ENCODE measurements at regions not wholly inside any gene's neighbourhood (a gene's known extent, or its start where the extent isn't known, plus 50 kb on each side); places are given as distances from the start of the nearest gene placed in this dataset.
"Not testable (repeated sequence)": the region's sequence is repeated elsewhere in the genome, so short reads cannot be mapped to it uniquely, and the experiment has no call there.

GRCh38 chr9:30198463-30199309, 2185.8 kb upstream of the ACO1 start:
- POLR2A ChIA-PET, result no interaction called here
- CTCF ChIA-PET, result no interaction called here

- ChIA-PET CTCF (no interaction called here), POLR2A (no interaction called here)
Measured at GRCh38 chr9:30201024-30201423, 2183.4 kb upstream of the ACO1 start.

GRCh38 chr9:30235068-30235467, 2149.4 kb upstream of the ACO1 start:
- POLR2A ChIA-PET, result no interaction called here
- CTCF ChIA-PET, result no interaction called here

GRCh38 chr9:30235564-30235963, 2148.9 kb upstream of the ACO1 start:
- POLR2A ChIA-PET, result no interaction called here
- CTCF ChIA-PET, result no interaction called here

GRCh38 chr9:30239878-30240277, 2144.6 kb upstream of the ACO1 start:
- POLR2A ChIA-PET, result no interaction called here

GRCh38 chr9:30243467-30243866, 2141.0 kb upstream of the ACO1 start:
- ChIA-PET POLR2A (no interaction called here), CTCF (no interaction called here)

More at GRCh38 chr9:30239878-30240277, 2144.6 kb upstream of the ACO1 start:
- CTCF ChIA-PET, result no interaction called here

- CTCF ChIA-PET, result no interaction called here
- POLR2A ChIA-PET, result no interaction called here
Measured at GRCh38 chr9:30244877-30245276, 2139.6 kb upstream of the ACO1 start.

GRCh38 chr9:30250872-30251271, 2133.6 kb upstream of the ACO1 start:
- ChIA-PET CTCF (no interaction called here), POLR2A (no interaction called here)

- CTCF ChIA-PET, result no interaction called here
- POLR2A ChIA-PET, result no interaction called here
Measured at GRCh38 chr9:30258094-30258493, 2126.3 kb upstream of the ACO1 start.

GRCh38 chr9:30280229-30280900, 2104.1 kb upstream of the ACO1 start:
- CTCF ChIA-PET, result no interaction called here

GRCh38 chr9:30289435-30289834, 2095.0 kb upstream of the ACO1 start:
- ChIA-PET POLR2A (no interaction called here), CTCF (no interaction called here)

More at GRCh38 chr9:30280229-30280900, 2104.1 kb upstream of the ACO1 start:
- POLR2A ChIA-PET, result no interaction called here

- POLR2A ChIA-PET, result not testable (repeated sequence)
Measured at GRCh38 chr9:30292026-30292425, 2092.4 kb upstream of the ACO1 start.

GRCh38 chr9:30293231-30293630, 2091.2 kb upstream of the ACO1 start:
- CTCF ChIA-PET, result no interaction called here

More at GRCh38 chr9:30292026-30292425, 2092.4 kb upstream of the ACO1 start:
- CTCF ChIA-PET, result not testable (repeated sequence)

GRCh38 chr9:30299126-30299780, 2085.2 kb upstream of the ACO1 start:
- CTCF ChIA-PET, result no interaction called here
- POLR2A ChIA-PET, result no interaction called here

More at GRCh38 chr9:30293231-30293630, 2091.2 kb upstream of the ACO1 start:
- POLR2A ChIA-PET, result no interaction called here

GRCh38 chr9:30301271-30301963, 2083.0 kb upstream of the ACO1 start:
- ChIA-PET CTCF (no interaction called here), POLR2A (no interaction called here)

- CTCF ChIA-PET, result no interaction called here
- POLR2A ChIA-PET, result no interaction called here
Measured at GRCh38 chr9:30310711-30311110, 2073.7 kb upstream of the ACO1 start.

GRCh38 chr9:30329431-30329830, 2055.0 kb upstream of the ACO1 start:
- ChIA-PET CTCF (interaction anchor here (0.6 kb wide), 1 partner anchor 17 kb away, joined by 3 read pairs; no protein-coding TSS in a partner anchor), POLR2A (no interaction called here)

- CTCF ChIA-PET, result no interaction called here
- POLR2A ChIA-PET, result no interaction called here
Measured at GRCh38 chr9:30348904-30349303, 2035.5 kb upstream of the ACO1 start.

- ChIA-PET CTCF (no interaction called here), POLR2A (no interaction called here)
Measured at GRCh38 chr9:30349526-30350513, 2034.6 kb upstream of the ACO1 start.
